HepG2 (cell line): ENCODE measurements at regions not wholly inside any gene's neighbourhood (a gene's known extent, or its start where the extent isn't known, plus 50 kb on each side); places are given as distances from the start of the nearest gene placed in this dataset.

Experiments
- FOXP4 ChIP-seq: sonication (generic); formaldehyde crosslinking; IDR thresholded peaks from 2 replicates; pipeline ENCODE4 v1.4.0; 2020; ENCODE audit warnings: missing genetic modification reagents
- KDM5B ChIP-seq: sonication (generic); formaldehyde crosslinking; IDR thresholded peaks from 2 replicates; pipeline ENCODE4 v1.4.0; 2020; ENCODE audit warnings: missing genetic modification reagents, mild to moderate bottlenecking, borderline replicate concordance
- NR0B2 ChIP-seq: sonication (generic); formaldehyde crosslinking; IDR thresholded peaks from 2 replicates; pipeline ENCODE4 v1.4.0; 2020; ENCODE audit warnings: mild to moderate bottlenecking, missing genetic modification reagents
- ZFP62 ChIP-seq: sonication (generic); formaldehyde crosslinking; IDR thresholded peaks from 2 replicates; pipeline ENCODE4 v1.4.0; 2020; ENCODE audit warnings: missing genetic modification reagents
- ZNF646 ChIP-seq: sonication (generic); formaldehyde crosslinking; IDR thresholded peaks from 2 replicates; pipeline ENCODE4 v1.9.0; 2021; ENCODE audit warnings: mild to moderate bottlenecking, missing genetic modification reagents
- TF ChIP-seq, protein P1 (sequence below), 2 experiments: sonication (generic) in 1 of 2; formaldehyde crosslinking in 1 of 2; IDR thresholded peaks; 2 replicates each; pipeline versions ENCODE4 v1.4.0 to v1.6.1; 2016 to 2020; ENCODE audit warnings: borderline replicate concordance in 1 of 2, low read depth in 1 of 2, mild to moderate bottlenecking in 1 of 2, missing genetic modification reagents in 1 of 2
- TF ChIP-seq, protein P2 (sequence below): sonication (generic); formaldehyde crosslinking; IDR thresholded peaks from 2 replicates; pipeline ENCODE4 v1.4.0; 2020; ENCODE audit warnings: missing genetic modification reagents

GRCh38 chr18:4541588-4541987, 86.5 kb upstream of the DLGAP1 start (continued):
- TF ChIP-seq, protein P1, sequence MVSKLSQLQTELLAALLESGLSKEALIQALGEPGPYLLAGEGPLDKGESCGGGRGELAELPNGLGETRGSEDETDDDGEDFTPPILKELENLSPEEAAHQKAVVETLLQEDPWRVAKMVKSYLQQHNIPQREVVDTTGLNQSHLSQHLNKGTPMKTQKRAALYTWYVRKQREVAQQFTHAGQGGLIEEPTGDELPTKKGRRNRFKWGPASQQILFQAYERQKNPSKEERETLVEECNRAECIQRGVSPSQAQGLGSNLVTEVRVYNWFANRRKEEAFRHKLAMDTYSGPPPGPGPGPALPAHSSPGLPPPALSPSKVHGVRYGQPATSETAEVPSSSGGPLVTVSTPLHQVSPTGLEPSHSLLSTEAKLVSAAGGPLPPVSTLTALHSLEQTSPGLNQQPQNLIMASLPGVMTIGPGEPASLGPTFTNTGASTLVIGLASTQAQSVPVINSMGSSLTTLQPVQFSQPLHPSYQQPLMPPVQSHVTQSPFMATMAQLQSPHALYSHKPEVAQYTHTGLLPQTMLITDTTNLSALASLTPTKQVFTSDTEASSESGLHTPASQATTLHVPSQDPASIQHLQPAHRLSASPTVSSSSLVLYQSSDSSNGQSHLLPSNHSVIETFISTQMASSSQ (IDR thresholded peaks at IDR 0.05; ENCODE audit: low read depth) = no peak
- TF ChIP-seq, protein P1 (CRISPR knock-in tag; IDR thresholded peaks at IDR 0.05; ENCODE audit: borderline replicate concordance) = no peak
- TF ChIP-seq ZFP62 (CRISPR knock-in tag) = no peak
- TF ChIP-seq, protein P2, sequence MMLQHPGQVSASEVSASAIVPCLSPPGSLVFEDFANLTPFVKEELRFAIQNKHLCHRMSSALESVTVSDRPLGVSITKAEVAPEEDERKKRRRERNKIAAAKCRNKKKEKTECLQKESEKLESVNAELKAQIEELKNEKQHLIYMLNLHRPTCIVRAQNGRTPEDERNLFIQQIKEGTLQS (CRISPR knock-in tag) = no peak
- no peak for TF ChIP-seq ZNF646
- no peak for TF ChIP-seq KDM5B (CRISPR knock-in tag)
- TF ChIP-seq FOXP4 (CRISPR knock-in tag) = no peak
- TF ChIP-seq NR0B2 (CRISPR knock-in tag) = no peak
